Neural cell (in vitro differentiated cells): ENCODE measurements at regions not wholly inside any gene's neighbourhood (a gene's known extent, or its start where the extent isn't known, plus 50 kb on each side); places are given as distances from the start of the nearest gene placed in this dataset.

ENCODE experiments used
- H2AFZ ChIP-seq: fragments of 200-600, 300-800 bp; sonication (generic), shearing (Covaris generic); 2 replicates; pipeline ENCODE4 v1.6.0; 2014; ENCODE audit warnings: low read depth, mild to moderate bottlenecking, antibody characterized with exemption, low read length, moderate library complexity
- H3F3A ChIP-seq: fragments of 200-600 bp; shearing (Covaris generic); 2 replicates; pipeline ENCODE4 v1.6.1; 2016; ENCODE audit warnings: mild to moderate bottlenecking, moderate library complexity, mixed read lengths, antibody characterized with exemption, low read length; ENCODE audit not compliant: insufficient read depth, poor library complexity, severe bottlenecking
- H3K27ac ChIP-seq: fragments of 200-600, 300-800 bp; sonication (generic), shearing (Covaris generic); 2 replicates; pipeline ENCODE4 v1.5.1; 2014; ENCODE audit warnings: mild to moderate bottlenecking, low read length, moderate library complexity
- H3K27me3 ChIP-seq: fragments of 300-800, 200-600 bp; sonication (generic), shearing (Covaris generic); 2 replicates; pipeline ENCODE4 v1.6.0; 2014; ENCODE audit warnings: mild to moderate bottlenecking, low read depth, low read length, moderate library complexity; ENCODE audit not compliant: insufficient read depth
- H3K36me3 ChIP-seq: fragments of 300-800, 200-600 bp; sonication (generic), shearing (Covaris generic); 2 replicates; pipeline ENCODE4 v1.5.1; 2014; ENCODE audit warnings: mild to moderate bottlenecking, antibody characterized with exemption, low read length, moderate library complexity; ENCODE audit not compliant: insufficient read depth
- H3K4me2 ChIP-seq: fragments of 300-800, 200-600 bp; sonication (generic), shearing (Covaris generic); 2 replicates; pipeline ENCODE4 v1.6.0; 2014; ENCODE audit warnings: mild to moderate bottlenecking, low read length
- H3K4me3 ChIP-seq: fragments of 300-800, 200-600 bp; sonication (generic), shearing (Covaris generic); 2 replicates; pipeline ENCODE4 v1.5.1; 2014; ENCODE audit warnings: mild to moderate bottlenecking, low read length, moderate library complexity
- H3K79me2 ChIP-seq: fragments of 200-600 bp; shearing (Covaris generic); replicated peaks from 2 replicates; pipeline ENCODE4 v1.6.0; 2014; ENCODE audit warnings: mild to moderate bottlenecking, low read length, moderate library complexity; ENCODE audit not compliant: insufficient read depth
- H3K9ac ChIP-seq: fragments of 300-800, 200-600 bp; sonication (generic), shearing (Covaris generic); 2 replicates; pipeline ENCODE4 v1.6.1; 2016; ENCODE audit warnings: mild to moderate bottlenecking, low read length, mixed read lengths
- H3K9me2 ChIP-seq: fragments of 200-600 bp; shearing (Covaris generic); 2 replicates; pipeline ENCODE4 v1.6.1; 2016; ENCODE audit warnings: mild to moderate bottlenecking, low read length, mixed read lengths; ENCODE audit not compliant: insufficient read depth
- H3K9me3 ChIP-seq: fragments of 200-600, 300-800 bp; sonication (generic), shearing (Covaris generic); 2 replicates; pipeline ENCODE4 v1.6.1; 2016; ENCODE audit warnings: mild to moderate bottlenecking, mixed run types, low read length, moderate library complexity, mixed read lengths
- H4K20me1 ChIP-seq: fragments of 200-600 bp; shearing (Covaris generic); 2 replicates; pipeline ENCODE4 v1.6.1; 2016; ENCODE audit warnings: mild to moderate bottlenecking, mixed run types; ENCODE audit not compliant: insufficient read depth
- EP300 ChIP-seq: fragments of 450-650 bp; conservative IDR thresholded peaks from 2 replicates; pipeline ENCODE4 v1.6.1; 2014; ENCODE audit warnings: antibody characterized with exemption, mild to moderate bottlenecking, moderate library complexity; ENCODE audit not compliant: poor library complexity, severe bottlenecking
- EZH2 ChIP-seq: fragments of 200-600, 300-800 bp; shearing (Covaris generic), sonication (generic); IDR thresholded peaks from 2 replicates; pipeline ENCODE4 v1.6.1; 2014; ENCODE audit warnings: antibody characterized with exemption, low read length, borderline replicate concordance, mild to moderate bottlenecking; ENCODE audit not compliant: insufficient read depth, poor library complexity, severe bottlenecking
- MXI1 ChIP-seq: fragments of 450-650 bp; conservative IDR thresholded peaks from 2 replicates; pipeline ENCODE4 v1.6.1; 2014; ENCODE audit warnings: antibody characterized with exemption, mild to moderate bottlenecking; ENCODE audit not compliant: poor library complexity, severe bottlenecking
- POLR2AphosphoS5 ChIP-seq: IDR thresholded peaks from 2 replicates; pipeline ENCODE4 v1.6.1; 2012
- RAD21 ChIP-seq: fragments of 450-650 bp; conservative IDR thresholded peaks from 2 replicates; pipeline ENCODE4 v1.6.1; 2014; ENCODE audit warnings: antibody characterized with exemption, mild to moderate bottlenecking, moderate library complexity
- SMC3 ChIP-seq: fragments of 450-650 bp; conservative IDR thresholded peaks from 2 replicates; pipeline ENCODE4 v1.6.1; 2014; ENCODE audit warnings: antibody characterized with exemption, mild to moderate bottlenecking, moderate library complexity; ENCODE audit not compliant: poor library complexity
- TAF1 ChIP-seq: IDR thresholded peaks from 2 replicates; pipeline ENCODE4 v1.6.1; 2012; ENCODE audit warnings: low read depth
- TF ChIP-seq, protein P1 (sequence below): fragments of 450-650 bp; IDR thresholded peaks from 2 replicates; pipeline ENCODE4 v1.5.1; 2014; ENCODE audit warnings: antibody characterized with exemption, mild to moderate bottlenecking, moderate library complexity; ENCODE audit not compliant: poor library complexity, severe bottlenecking
- TF ChIP-seq, protein P2 (sequence below): IDR thresholded peaks from 2 replicates; pipeline ENCODE4 v1.6.1; 2012; ENCODE audit warnings: borderline replicate concordance

DNA sequence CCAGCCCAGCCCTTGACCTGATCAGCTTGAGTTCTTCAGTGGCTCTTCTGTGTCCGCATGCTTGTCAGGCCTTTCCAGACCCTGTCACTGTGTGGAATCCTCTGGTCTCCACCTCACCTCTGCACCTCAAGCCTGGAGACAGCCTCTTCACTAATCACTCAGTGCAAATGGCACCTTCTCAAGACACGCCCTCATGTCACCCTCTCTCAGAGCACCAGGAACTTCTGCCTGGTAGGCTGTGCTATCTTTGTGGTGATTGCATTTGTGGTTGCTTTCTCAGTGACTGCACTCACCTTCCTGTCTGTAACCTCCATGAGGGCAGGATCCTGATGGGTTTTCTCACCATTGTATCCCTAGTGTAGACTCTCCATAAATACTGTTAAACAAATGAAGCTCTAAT lies 435.2 kb upstream of the CDH4 start:
- Histone ChIP-seq H3K36me3 (no peaks in the 10 kb centered on the region), H3K9ac (no peak overlapping the region), H2AFZ (no peak overlapping the region), H3K9me3 (no peaks in the 10 kb centered on the region), H3F3A (no peaks in the 10 kb centered on the region), H3K4me2 (no peak overlapping the region), H3K27me3 (no peaks in the 10 kb centered on the region), H3K9me2 (no peaks in the 10 kb centered on the region), H3K27ac (no peak overlapping the region), H3K4me3 (no peak overlapping the region), H4K20me1 (no peaks in the 10 kb centered on the region), H3K79me2 (no peaks in the 10 kb centered on the region)
- TF ChIP-seq MXI1 = no peak
- TF ChIP-seq POLR2AphosphoS5 = no peak
- TF ChIP-seq, protein P1, sequence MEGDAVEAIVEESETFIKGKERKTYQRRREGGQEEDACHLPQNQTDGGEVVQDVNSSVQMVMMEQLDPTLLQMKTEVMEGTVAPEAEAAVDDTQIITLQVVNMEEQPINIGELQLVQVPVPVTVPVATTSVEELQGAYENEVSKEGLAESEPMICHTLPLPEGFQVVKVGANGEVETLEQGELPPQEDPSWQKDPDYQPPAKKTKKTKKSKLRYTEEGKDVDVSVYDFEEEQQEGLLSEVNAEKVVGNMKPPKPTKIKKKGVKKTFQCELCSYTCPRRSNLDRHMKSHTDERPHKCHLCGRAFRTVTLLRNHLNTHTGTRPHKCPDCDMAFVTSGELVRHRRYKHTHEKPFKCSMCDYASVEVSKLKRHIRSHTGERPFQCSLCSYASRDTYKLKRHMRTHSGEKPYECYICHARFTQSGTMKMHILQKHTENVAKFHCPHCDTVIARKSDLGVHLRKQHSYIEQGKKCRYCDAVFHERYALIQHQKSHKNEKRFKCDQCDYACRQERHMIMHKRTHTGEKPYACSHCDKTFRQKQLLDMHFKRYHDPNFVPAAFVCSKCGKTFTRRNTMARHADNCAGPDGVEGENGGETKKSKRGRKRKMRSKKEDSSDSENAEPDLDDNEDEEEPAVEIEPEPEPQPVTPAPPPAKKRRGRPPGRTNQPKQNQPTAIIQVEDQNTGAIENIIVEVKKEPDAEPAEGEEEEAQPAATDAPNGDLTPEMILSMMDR = no peak
- TF ChIP-seq SMC3 = no peak
- TF ChIP-seq EP300 = no peak
- TF ChIP-seq EZH2 = no peak
- no peak for TF ChIP-seq TAF1
- TF ChIP-seq, protein P2, sequence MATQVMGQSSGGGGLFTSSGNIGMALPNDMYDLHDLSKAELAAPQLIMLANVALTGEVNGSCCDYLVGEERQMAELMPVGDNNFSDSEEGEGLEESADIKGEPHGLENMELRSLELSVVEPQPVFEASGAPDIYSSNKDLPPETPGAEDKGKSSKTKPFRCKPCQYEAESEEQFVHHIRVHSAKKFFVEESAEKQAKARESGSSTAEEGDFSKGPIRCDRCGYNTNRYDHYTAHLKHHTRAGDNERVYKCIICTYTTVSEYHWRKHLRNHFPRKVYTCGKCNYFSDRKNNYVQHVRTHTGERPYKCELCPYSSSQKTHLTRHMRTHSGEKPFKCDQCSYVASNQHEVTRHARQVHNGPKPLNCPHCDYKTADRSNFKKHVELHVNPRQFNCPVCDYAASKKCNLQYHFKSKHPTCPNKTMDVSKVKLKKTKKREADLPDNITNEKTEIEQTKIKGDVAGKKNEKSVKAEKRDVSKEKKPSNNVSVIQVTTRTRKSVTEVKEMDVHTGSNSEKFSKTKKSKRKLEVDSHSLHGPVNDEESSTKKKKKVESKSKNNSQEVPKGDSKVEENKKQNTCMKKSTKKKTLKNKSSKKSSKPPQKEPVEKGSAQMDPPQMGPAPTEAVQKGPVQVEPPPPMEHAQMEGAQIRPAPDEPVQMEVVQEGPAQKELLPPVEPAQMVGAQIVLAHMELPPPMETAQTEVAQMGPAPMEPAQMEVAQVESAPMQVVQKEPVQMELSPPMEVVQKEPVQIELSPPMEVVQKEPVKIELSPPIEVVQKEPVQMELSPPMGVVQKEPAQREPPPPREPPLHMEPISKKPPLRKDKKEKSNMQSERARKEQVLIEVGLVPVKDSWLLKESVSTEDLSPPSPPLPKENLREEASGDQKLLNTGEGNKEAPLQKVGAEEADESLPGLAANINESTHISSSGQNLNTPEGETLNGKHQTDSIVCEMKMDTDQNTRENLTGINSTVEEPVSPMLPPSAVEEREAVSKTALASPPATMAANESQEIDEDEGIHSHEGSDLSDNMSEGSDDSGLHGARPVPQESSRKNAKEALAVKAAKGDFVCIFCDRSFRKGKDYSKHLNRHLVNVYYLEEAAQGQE = no peak
- no peak for TF ChIP-seq RAD21

DNA sequence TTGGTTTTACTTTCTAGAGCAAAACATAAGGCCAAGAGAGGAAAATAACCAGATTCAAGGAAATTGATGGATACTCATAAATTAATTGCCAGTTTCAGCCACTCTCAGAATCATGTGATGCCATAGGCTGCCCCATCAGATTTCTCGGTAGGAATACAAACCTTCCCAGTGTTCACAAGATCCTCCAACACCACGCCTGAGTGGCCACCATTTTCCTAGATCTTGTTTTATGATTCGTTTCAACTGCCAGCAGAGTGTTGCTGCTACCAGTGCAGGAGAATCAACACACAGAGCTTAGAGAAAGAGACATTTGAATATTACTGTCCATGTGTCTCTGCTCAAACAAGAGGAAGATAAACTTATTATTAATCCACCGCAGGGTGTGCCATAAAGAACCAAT lies 434.2 kb upstream of the CDH4 start:
- no peak overlapping the region for H3K9ac ChIP-seq
- no peaks in the 10 kb centered on the region for H3F3A ChIP-seq
- no peaks in the 10 kb centered on the region for H3K9me2 ChIP-seq
- H3K9me3 ChIP-seq = no peaks in the 10 kb centered on the region
- no peaks in the 10 kb centered on the region for H4K20me1 ChIP-seq
- no peaks in the 10 kb centered on the region for H3K79me2 ChIP-seq
- H3K36me3 ChIP-seq = no peaks in the 10 kb centered on the region
- H3K27ac ChIP-seq = no peak overlapping the region
- no peaks in the 10 kb centered on the region for H3K27me3 ChIP-seq
- TF ChIP-seq, protein P2 = no peak
- TF ChIP-seq, protein P1 = no peak
- no peak for TF ChIP-seq EP300
- TF ChIP-seq EZH2 = no peak
- no peak for TF ChIP-seq RAD21
- TF ChIP-seq TAF1 = no peak
- no peak for TF ChIP-seq POLR2AphosphoS5
- TF ChIP-seq MXI1 = no peak
- TF ChIP-seq SMC3 = no peak
- no peak overlapping the region for H3K4me3 ChIP-seq
- no peak overlapping the region for H2AFZ ChIP-seq
- no peak overlapping the region for H3K4me2 ChIP-seq
